Tibial nerve (tissue), 4 donors: ENCODE measurements at regions not wholly inside any gene's neighbourhood (a gene's known extent, or its start where the extent isn't known, plus 50 kb on each side); places are given as distances from the start of the nearest gene placed in this dataset.

Experiments
- DNase-seq, 2 donors: peaks; one replicate each; pipeline ENCODE4 v3.0.0-alpha.2; 2019; ENCODE audit warnings: low spot score in 2 of 2
- H3K27ac ChIP-seq, 4 donors: fragments of 200-600 bp; sonication (generic) in 3 of 4; one replicate each; pipeline ENCODE4 v1.5.1; 2017 to 2019; ENCODE audit warnings: mild to moderate bottlenecking in 1 of 4
- H3K27me3 ChIP-seq, 2 donors: fragments of 200-600 bp; sonication (generic) in 1 of 2; one replicate each; pipeline versions ENCODE4 v1.5.1 to v1.6.0; 2017 to 2019
- H3K36me3 ChIP-seq, 3 donors: fragments of 200-600 bp; sonication (generic); one replicate each; pipeline ENCODE4 v1.5.1; 2018 to 2019
- H3K4me1 ChIP-seq, 4 donors: fragments of 200-600 bp; sonication (generic) in 3 of 4; one replicate each; pipeline ENCODE4 v1.5.1; 2017 to 2019
- H3K4me3 ChIP-seq, 4 donors: fragments of 200-600 bp; sonication (generic) in 3 of 4; one replicate each; pipeline ENCODE4 v1.5.1; 2017 to 2019; ENCODE audit warnings: mild to moderate bottlenecking in 1 of 4, moderate library complexity in 1 of 4
- H3K9me3 ChIP-seq, 4 donors: fragments of 200-600 bp; sonication (generic) in 3 of 4; one replicate each; pipeline ENCODE4 v1.5.1; 2017 to 2019
- CTCF ChIP-seq, 5 experiments: fragments of 200-600 bp in 3 of 5; fragments of 450-650 bp in 2 of 5; sonication (generic) in 3 of 5; IDR thresholded peaks; one replicate each; pipeline ENCODE4 v1.5.1; 2016 to 2019; ENCODE audit warnings: antibody characterized with exemption in 5 of 5, mild to moderate bottlenecking in 3 of 5, moderate library complexity in 2 of 5
- EP300 ChIP-seq, 2 donors: sonication (generic); formaldehyde crosslinking; IDR thresholded peaks; one replicate each; pipeline ENCODE4 v1.6.1; 2017; ENCODE audit warnings: antibody characterized with exemption in 2 of 2, mild to moderate bottlenecking in 1 of 2
- POLR2A ChIP-seq, 2 donors: fragments of 450-650 bp; IDR thresholded peaks; one replicate each; pipeline ENCODE4 v1.6.1; 2017; ENCODE audit warnings: antibody characterized with exemption in 2 of 2, mild to moderate bottlenecking in 2 of 2, moderate library complexity in 2 of 2
- WGBS, 2 donors: methylation state at CpG; one replicate each; pipeline ENCODE4 v1.1.5; 2018; 5-methylcytosine and 5-hydroxymethylcytosine counted together

- Histone ChIP-seq H3K36me3 (no peaks in the 10 kb centered on the region), H3K4me1 (no peaks in the 10 kb centered on the region), H3K27ac (no peak overlapping the region), H3K9me3 (no peaks in the 10 kb centered on the region), H3K4me3 (no peak overlapping the region), H3K27me3 (no peaks in the 10 kb centered on the region)
- no peak for DNase-seq
- no peak for TF ChIP-seq CTCF (IDR thresholded peaks at IDR 0.05)
- WGBS, 2 donors: 66 to 78% methylated on average over 2 of the region's 2 CpGs
Measured at GRCh38 chr9:38288502-38288901, 104.0 kb upstream of the ALDH1B1 start.

GRCh38 chr9:38287420-38287985 is 105.0 kb upstream of the ALDH1B1 start:
- no peaks in the 10 kb centered on the region for H3K27me3 ChIP-seq
- H3K4me1 ChIP-seq: no peaks in the 10 kb centered on the region
- H3K4me3 ChIP-seq: no peak overlapping the region
- no peaks in the 10 kb centered on the region for H3K36me3 ChIP-seq
- no peak for TF ChIP-seq POLR2A (IDR thresholded peaks at IDR 0.05)
- TF ChIP-seq EP300 (IDR thresholded peaks at IDR 0.05): no peak
- TF ChIP-seq CTCF (IDR thresholded peaks at IDR 0.05): no peak
- 74 to 92% methylated on average over 2 of the region's 2 CpGs for whole genome bisulfite sequencing, 2 donors
- H3K9me3 ChIP-seq: no peaks in the 10 kb centered on the region
- no peak for DNase-seq
- no peak overlapping the region for H3K27ac ChIP-seq

GRCh38 chr9:38286766-38287165 is 105.7 kb upstream of the ALDH1B1 start:
- no peak for DNase-seq
- Histone ChIP-seq H3K27me3 (no peaks in the 10 kb centered on the region), H3K4me1 (no peaks in the 10 kb centered on the region), H3K9me3 (no peaks in the 10 kb centered on the region), H3K36me3 (no peaks in the 10 kb centered on the region), H3K4me3 (no peak overlapping the region), H3K27ac (no peak overlapping the region)
- no peak for TF ChIP-seq CTCF (IDR thresholded peaks at IDR 0.05)
- TF ChIP-seq EP300 (IDR thresholded peaks at IDR 0.05): no peak
- no peak for TF ChIP-seq POLR2A (IDR thresholded peaks at IDR 0.05)
- WGBS, 2 donors: 88 to 96% methylated on average over 2 of the region's 2 CpGs

- DNase-seq: no peak
- H3K36me3 ChIP-seq: no peaks in the 10 kb centered on the region
- no peak overlapping the region for H3K4me3 ChIP-seq
- no peak overlapping the region for H3K27ac ChIP-seq
- TF ChIP-seq POLR2A (IDR thresholded peaks at IDR 0.05) (no peak), EP300 (IDR thresholded peaks at IDR 0.05) (no peak), CTCF (IDR thresholded peaks at IDR 0.05) (no peak)
- H3K27me3 ChIP-seq: no peaks in the 10 kb centered on the region
- H3K9me3 ChIP-seq: no peaks in the 10 kb centered on the region
- no peaks in the 10 kb centered on the region for H3K4me1 ChIP-seq
Measured at GRCh38 chr9:38286357-38286756, 106.1 kb upstream of the ALDH1B1 start.

GRCh38 chr9:38285236-38285635 is 107.3 kb upstream of the ALDH1B1 start:
- Histone ChIP-seq H3K9me3 (no peaks in the 10 kb centered on the region), H3K4me3 (no peak overlapping the region), H3K27ac (no peak overlapping the region), H3K36me3 (no peaks in the 10 kb centered on the region), H3K4me1 (no peaks in the 10 kb centered on the region), H3K27me3 (no peaks in the 10 kb centered on the region)
- TF ChIP-seq POLR2A (IDR thresholded peaks at IDR 0.05) (no peak), EP300 (IDR thresholded peaks at IDR 0.05) (no peak), CTCF (IDR thresholded peaks at IDR 0.05) (no peak)
- no peak for DNase-seq
- 35 to 43% methylated on average over 2 of the region's 2 CpGs for WGBS, 2 donors
